HUDEP-2 (cell line): ENCODE measurements at regions not wholly inside any gene's neighbourhood (a gene's known extent, or its start where the extent isn't known, plus 50 kb on each side); places are given as distances from the start of the nearest gene placed in this dataset.
"Not testable (repeated sequence)": the region's sequence is repeated elsewhere in the genome, so short reads cannot be mapped to it uniquely, and the experiment has no call there.

Experiments used
- DNase-seq, 76 experiments: peaks; one replicate each; lab custom pipeline; 2025; ENCODE audit not compliant: unreplicated experiment in 76 of 76; lab: John Stamatoyannopoulos, UW

GRCh38 chr1:242662886-242663285, 138.4 kb upstream of the PLD5 start:
- DNase-seq: no peak

- DNase-seq: not testable (repeated sequence)
Measured at GRCh38 chr1:242653772-242654171, 129.3 kb upstream of the PLD5 start.

GRCh38 chr1:242651817-242652216, 127.3 kb upstream of the PLD5 start:
- DNase-seq: peak in 20 of 76 experiments; percentile 0 to 33 (median 4)

GRCh38 chr1:242641461-242641860, 117.0 kb upstream of the PLD5 start:
- DNase-seq: no peak

GRCh38 chr1:242639104-242639503, 114.6 kb upstream of the PLD5 start:
- no peak for DNase-seq

GRCh38 chr1:242634732-242635131, 110.2 kb upstream of the PLD5 start:
- no peak for DNase-seq

GRCh38 chr1:242629396-242629795, 104.9 kb upstream of the PLD5 start:
- DNase-seq: no peak

GRCh38 chr1:242623756-242624155, 99.3 kb upstream of the PLD5 start:
- no peak for DNase-seq

GRCh38 chr1:242623119-242623518, 98.6 kb upstream of the PLD5 start:
- no peak for DNase-seq

GRCh38 chr1:242613266-242613815, 88.8 kb upstream of the PLD5 start:
- no peak for DNase-seq

GRCh38 chr1:242610209-242610608, 85.7 kb upstream of the PLD5 start:
- no peak for DNase-seq

GRCh38 chr1:242605521-242605920, 81.0 kb upstream of the PLD5 start:
- DNase-seq: no peak

GRCh38 chr1:242602001-242602400, 77.5 kb upstream of the PLD5 start:
- no peak for DNase-seq

GRCh38 chr1:242593756-242594155, 69.3 kb upstream of the PLD5 start:
- not testable (repeated sequence) for DNase-seq

GRCh38 chr1:242586360-242586680, 61.8 kb upstream of the PLD5 start:
- DNase-seq: no peak

GRCh38 chr1:242585616-242586359, 61.3 kb upstream of the PLD5 start:
- DNase-seq: no peak

GRCh38 chr1:242582669-242583068, 58.2 kb upstream of the PLD5 start:
- no peak for DNase-seq

- no peak for DNase-seq
Measured at GRCh38 chr1:242579528-242580235, 55.2 kb upstream of the PLD5 start.
